Parathyroid adenoma (tissue), 2 donors: ENCODE measurements at regions not wholly inside any gene's neighbourhood (a gene's known extent, or its start where the extent isn't known, plus 50 kb on each side); places are given as distances from the start of the nearest gene placed in this dataset.
"Not testable (repeated sequence)": the region's sequence is repeated elsewhere in the genome, so short reads cannot be mapped to it uniquely, and the experiment has no call there.

ENCODE experiments used
- H2AFZ ChIP-seq: fragments of 300-600 bp; sonication (generic); one replicate; pipeline ENCODE4 v1.7.0; 2017; ENCODE audit warnings: antibody characterized with exemption, mild to moderate bottlenecking
- H3K27ac ChIP-seq: fragments of 300-600 bp; sonication (generic); one replicate; pipeline ENCODE4 v1.7.0; 2017
- H3K27me3 ChIP-seq: fragments of 300-600 bp; sonication (generic); one replicate; pipeline ENCODE4 v1.7.0; 2017; ENCODE audit warnings: low read length; ENCODE audit not compliant: control insufficient read depth, insufficient read depth
- H3K36me3 ChIP-seq: fragments of 300-600 bp; sonication (generic); one replicate; pipeline ENCODE4 v1.7.0; 2017; ENCODE audit warnings: low read length; ENCODE audit not compliant: control insufficient read depth, insufficient read depth
- H3K4me1 ChIP-seq: fragments of 300-600 bp; sonication (generic); one replicate; pipeline ENCODE4 v1.7.0; 2017; ENCODE audit warnings: control low read depth
- H3K4me2 ChIP-seq: fragments of 300-600 bp; sonication (generic); one replicate; pipeline ENCODE4 v1.7.0; 2017; ENCODE audit warnings: low read length
- H3K4me3 ChIP-seq: fragments of 300-600 bp; sonication (generic); one replicate; pipeline ENCODE4 v1.7.0; 2017; ENCODE audit warnings: low read depth, low read length
- H3K79me2 ChIP-seq: fragments of 300-600 bp; sonication (generic); one replicate; pipeline ENCODE4 v1.7.0; 2017; ENCODE audit warnings: control low read depth
- H3K9ac ChIP-seq: fragments of 300-600 bp; sonication (generic); one replicate; pipeline ENCODE4 v1.7.0; 2017; ENCODE audit warnings: mild to moderate bottlenecking
- H3K9me3 ChIP-seq: fragments of 300-600 bp; sonication (generic); one replicate; pipeline ENCODE4 v1.7.0; 2017; ENCODE audit warnings: low read length; ENCODE audit not compliant: control insufficient read depth
- CTCF ChIP-seq: fragments of 300-600 bp; sonication (generic); IDR thresholded peaks from one replicate; pipeline ENCODE4 v1.7.0; 2017; ENCODE audit warnings: antibody characterized with exemption, mild to moderate bottlenecking
- donor health status: primary hyperparathyroidism.

GRCh38 chr15:44848859-44849258 is 107.6 kb upstream of the TERB2 start:
- H2AFZ ChIP-seq, H3K27me3 ChIP-seq, H3K27ac ChIP-seq, H3K4me1 ChIP-seq, H3K79me2 ChIP-seq, H3K4me2 ChIP-seq, H3K36me3 ChIP-seq, H3K9ac ChIP-seq, H3K9me3 ChIP-seq, H3K4me3 ChIP-seq: not testable (repeated sequence)

GRCh38 chr15:44849701-44850403 is 106.6 kb upstream of the TERB2 start:
- not testable (repeated sequence) for H2AFZ ChIP-seq, H3K9me3 ChIP-seq, H3K4me1 ChIP-seq, H3K36me3 ChIP-seq, H3K4me2 ChIP-seq, H3K4me3 ChIP-seq, H3K27me3 ChIP-seq, H3K79me2 ChIP-seq, H3K27ac ChIP-seq, H3K9ac ChIP-seq

- H3K27ac ChIP-seq, H3K9me3 ChIP-seq, H3K36me3 ChIP-seq, H3K79me2 ChIP-seq, H3K4me2 ChIP-seq, H3K4me3 ChIP-seq, H2AFZ ChIP-seq, H3K4me1 ChIP-seq, H3K27me3 ChIP-seq, H3K9ac ChIP-seq: not testable (repeated sequence)
- peak; percentile 69 for TF ChIP-seq CTCF
Observed at GRCh38 chr15:44853304-44853950, 103.1 kb upstream of the TERB2 start.

- H3K36me3 ChIP-seq, H3K4me1 ChIP-seq, H3K9ac ChIP-seq, H3K79me2 ChIP-seq, H3K4me3 ChIP-seq, H3K4me2 ChIP-seq, H3K27me3 ChIP-seq, H3K27ac ChIP-seq, H3K9me3 ChIP-seq, H2AFZ ChIP-seq: not testable (repeated sequence)
Observed at GRCh38 chr15:44854696-44855095, 101.8 kb upstream of the TERB2 start.

- not testable (repeated sequence) for H3K4me3 ChIP-seq, H3K9ac ChIP-seq, H3K4me1 ChIP-seq, H3K79me2 ChIP-seq, H3K9me3 ChIP-seq, H3K4me2 ChIP-seq, H3K36me3 ChIP-seq, H2AFZ ChIP-seq, H3K27ac ChIP-seq, H3K27me3 ChIP-seq
Observed at GRCh38 chr15:44856284-44856683, 100.2 kb upstream of the TERB2 start.

GRCh38 chr15:44857164-44857710 is 99.2 kb upstream of the TERB2 start:
- H2AFZ ChIP-seq, H3K4me2 ChIP-seq, H3K9ac ChIP-seq, H3K79me2 ChIP-seq, H3K36me3 ChIP-seq, H3K9me3 ChIP-seq, H3K4me3 ChIP-seq, H3K27ac ChIP-seq, H3K4me1 ChIP-seq, H3K27me3 ChIP-seq: not testable (repeated sequence)

GRCh38 chr15:44859088-44859487 is 97.4 kb upstream of the TERB2 start:
- H3K36me3 ChIP-seq, H3K79me2 ChIP-seq, H2AFZ ChIP-seq, H3K27ac ChIP-seq, H3K4me3 ChIP-seq, H3K4me1 ChIP-seq, H3K9ac ChIP-seq, H3K4me2 ChIP-seq, H3K27me3 ChIP-seq, H3K9me3 ChIP-seq: not testable (repeated sequence)

GRCh38 chr15:44860168-44860567 is 96.3 kb upstream of the TERB2 start:
- not testable (repeated sequence) for H3K4me2 ChIP-seq, H3K9ac ChIP-seq, H3K79me2 ChIP-seq, H2AFZ ChIP-seq, H3K36me3 ChIP-seq, H3K27me3 ChIP-seq, H3K4me1 ChIP-seq, H3K27ac ChIP-seq, H3K4me3 ChIP-seq, H3K9me3 ChIP-seq
